Amniotic epithelial cell (primary cell): ENCODE measurements at regions not wholly inside any gene's neighbourhood (a gene's known extent, or its start where the extent isn't known, plus 50 kb on each side); places are given as distances from the start of the nearest gene placed in this dataset.

Source experiments
- DNase-seq: peaks from one replicate; pipeline ENCODE4 v3.0.0-alpha.2; 2010; ENCODE audit warnings: low read depth

DNA sequence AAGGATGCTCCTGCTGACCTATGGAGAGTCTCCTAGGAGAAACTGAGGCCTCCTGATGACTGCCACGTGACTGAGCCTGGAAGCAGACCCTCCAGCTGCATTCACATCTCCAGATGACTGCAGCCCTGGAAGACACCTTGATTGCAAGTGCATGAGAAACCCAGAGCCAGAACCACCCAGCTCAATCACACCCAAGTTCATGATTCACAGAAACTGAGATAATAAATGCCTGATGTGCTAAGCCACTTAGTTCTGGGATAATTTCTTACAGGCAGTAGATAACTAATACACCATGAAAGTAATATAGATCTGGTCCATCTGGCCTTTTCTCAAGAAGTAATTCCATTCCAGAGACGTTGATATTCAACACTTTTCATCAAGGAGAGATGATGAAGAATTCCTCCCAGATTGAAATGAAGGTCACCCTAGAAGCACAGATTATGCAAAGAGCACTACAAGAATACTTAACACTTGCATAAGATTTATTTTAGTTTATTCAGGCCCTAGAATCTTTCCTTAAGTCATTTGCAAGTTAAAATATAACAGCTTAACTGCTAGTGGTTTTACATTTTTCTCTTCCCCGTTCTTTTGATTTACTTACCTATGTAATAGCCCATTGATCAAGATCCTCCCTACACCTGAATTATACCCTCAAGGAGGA lies 208.2 kb upstream of the INHBA start:
- DNase-seq = no peak

DNA sequence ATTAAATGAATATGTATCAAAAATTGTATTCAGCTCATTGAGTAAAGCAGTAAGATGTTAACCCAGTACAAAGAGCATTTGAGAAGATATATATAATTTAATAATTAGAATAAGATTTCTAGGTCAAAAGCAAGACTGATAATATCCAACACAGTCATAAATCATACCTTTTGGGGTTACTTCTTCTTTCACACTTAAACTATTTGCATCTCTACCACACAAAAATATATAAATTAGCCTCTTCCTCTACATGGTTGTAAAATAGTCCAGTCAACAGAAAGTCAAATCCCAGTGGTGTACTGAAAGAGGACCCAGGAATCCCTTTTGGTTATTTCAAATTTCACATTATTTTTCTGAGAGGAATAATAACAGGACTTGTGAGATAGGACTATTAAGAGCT lies 204.6 kb upstream of the INHBA start:
- DNase-seq = no peak

DNA sequence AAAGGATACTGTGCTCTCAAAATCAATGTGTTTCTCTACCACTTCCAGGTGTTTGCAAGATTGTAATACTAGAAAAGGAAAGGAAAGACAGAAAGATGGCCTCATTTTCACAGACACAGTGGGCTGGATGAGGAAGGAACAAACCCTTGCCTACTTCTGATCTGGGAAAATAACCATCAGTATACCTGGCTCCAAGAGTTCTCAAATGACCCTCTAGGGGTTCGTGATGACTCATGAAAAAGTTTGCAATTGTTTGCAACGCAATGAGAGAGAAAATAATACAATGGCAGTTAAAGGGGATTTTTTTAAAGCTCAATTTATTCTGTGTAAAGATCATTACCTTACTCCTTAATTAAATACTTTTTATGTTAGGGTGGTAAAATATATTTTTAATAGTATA lies 197.6 kb upstream of the INHBA start:
- no peak for DNase-seq

- DNase-seq = no peak
These were observed 197.0 kb upstream of the INHBA start for GRCh38 chr7:41899823-41900433.

DNA sequence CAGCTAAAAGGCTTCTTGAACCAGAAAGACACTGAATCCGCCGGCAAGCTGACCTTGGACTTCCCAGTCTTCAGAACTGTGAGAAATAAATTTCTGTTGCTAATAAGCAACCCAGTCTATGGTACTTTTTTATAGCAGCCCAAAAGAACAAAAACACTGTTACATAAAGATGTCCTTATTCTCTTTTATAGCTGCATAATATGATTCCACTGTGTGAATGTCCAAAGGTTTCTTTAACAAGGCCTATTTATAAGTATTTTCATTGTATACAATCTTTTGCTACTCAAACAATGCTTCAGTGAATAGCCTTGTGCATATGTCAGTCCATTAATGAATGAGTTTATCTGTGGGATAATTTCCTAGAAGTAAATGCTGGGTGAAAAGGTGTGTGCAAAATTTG lies 190.8 kb upstream of the INHBA start:
- no peak for DNase-seq

DNA sequence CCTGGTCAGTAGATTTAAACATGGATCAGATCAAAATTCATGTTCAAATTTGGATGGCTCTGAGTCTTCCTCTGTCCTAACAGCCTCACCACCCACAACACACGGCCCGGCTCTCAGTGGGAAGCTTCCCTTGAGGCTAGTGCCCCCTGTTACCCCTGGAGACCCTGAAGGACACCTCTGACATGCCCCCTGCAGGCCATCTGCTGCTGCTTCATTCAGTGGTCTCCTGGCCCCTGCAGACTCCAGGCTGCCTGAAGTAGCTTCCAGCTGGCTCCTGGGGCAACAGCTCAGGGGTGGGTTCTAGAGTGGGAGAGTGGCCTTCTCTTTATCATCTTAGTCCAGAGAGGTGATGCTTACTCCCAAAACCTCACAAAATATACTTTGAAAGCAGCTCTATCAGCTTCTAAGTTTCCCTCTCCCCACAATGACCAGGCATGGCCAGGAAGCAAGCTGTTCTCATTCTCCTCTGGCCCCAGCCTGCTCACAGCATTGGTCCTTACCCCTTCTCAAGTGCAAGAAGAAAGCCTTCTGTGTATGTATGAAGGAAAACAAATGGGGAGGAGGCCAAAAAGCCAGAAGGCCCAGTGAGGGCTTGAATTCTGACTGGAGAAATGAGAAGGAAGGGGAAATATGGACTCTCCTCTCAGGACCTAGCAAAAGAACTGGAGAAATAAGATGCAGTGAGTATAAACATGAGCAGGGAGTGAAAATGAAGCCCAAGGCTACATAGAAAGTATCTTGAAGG lies 189.6 kb upstream of the INHBA start:
- DNase-seq = no peak

- no peak for DNase-seq
These were observed 189.1 kb upstream of the INHBA start for GRCh38 chr7:41891950-41892349.

GRCh38 chr7:41890631-41891274 lies 187.9 kb upstream of the INHBA start:
- no peak for DNase-seq

DNA sequence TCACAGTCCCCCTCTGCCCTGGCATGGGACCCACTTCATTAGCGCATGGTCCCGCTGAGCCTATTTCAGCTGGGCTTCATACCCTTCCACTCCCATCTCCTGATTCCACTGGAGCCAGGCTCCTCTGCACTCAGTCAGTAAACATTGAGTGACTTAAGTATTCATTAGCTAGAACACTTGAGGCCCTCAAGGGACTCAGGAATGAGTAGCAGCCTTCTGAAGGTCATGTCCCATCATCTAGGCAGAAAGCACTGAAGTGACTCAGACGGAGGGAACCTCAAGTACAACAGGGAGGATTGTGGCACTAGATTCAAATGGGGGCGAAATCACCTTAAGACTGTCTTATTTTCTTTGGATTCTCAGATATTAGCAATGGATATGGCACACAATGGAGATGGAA lies 186.6 kb upstream of the INHBA start:
- DNase-seq = no peak

DNA sequence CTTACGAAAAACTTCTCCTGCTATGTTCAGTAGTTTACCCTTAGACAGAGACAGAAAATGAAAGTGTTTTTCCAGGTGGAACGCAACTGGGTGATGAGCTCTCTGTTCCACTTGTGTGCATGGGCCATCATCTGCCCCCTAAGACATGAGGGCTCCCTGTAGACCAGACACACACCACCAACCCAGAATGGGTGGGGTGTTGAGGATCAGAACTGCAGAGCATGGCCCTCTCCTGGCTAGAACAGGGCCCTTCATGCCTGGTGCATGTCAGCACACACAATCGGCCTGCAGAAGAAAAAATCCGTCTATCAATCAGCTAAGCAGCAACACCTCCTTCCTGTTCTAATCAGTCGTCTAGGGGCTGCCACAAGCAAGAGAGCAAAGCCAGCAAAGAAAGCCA lies 186.2 kb upstream of the INHBA start:
- no peak for DNase-seq

- no peak for DNase-seq
These were observed 184.5 kb upstream of the INHBA start for GRCh38 chr7:41887416-41887815.

DNA sequence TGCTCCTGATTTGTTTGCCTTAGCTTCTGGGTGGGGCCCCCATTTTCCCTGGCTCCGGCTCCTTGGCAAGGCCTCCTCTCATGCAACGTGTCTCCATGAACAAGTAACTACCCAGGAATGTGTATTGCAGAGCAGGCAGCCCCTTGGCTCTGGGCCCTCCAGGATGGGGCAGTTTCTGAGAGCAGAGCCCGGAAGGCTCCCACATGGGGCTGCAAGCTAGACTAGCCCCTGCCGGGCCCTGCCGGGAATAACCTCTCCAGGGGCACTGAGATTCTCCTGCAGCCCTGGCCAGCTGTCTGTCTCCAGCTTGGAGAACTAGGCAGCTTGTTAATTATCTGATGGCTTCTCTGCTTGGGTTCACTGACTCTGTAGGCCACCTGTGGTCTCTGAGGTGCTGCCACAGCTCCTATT lies 184.0 kb upstream of the INHBA start:
- DNase-seq = peak; percentile 97

- peak; percentile 88 for DNase-seq
These were observed 183.5 kb upstream of the INHBA start for GRCh38 chr7:41886262-41886900.

DNA sequence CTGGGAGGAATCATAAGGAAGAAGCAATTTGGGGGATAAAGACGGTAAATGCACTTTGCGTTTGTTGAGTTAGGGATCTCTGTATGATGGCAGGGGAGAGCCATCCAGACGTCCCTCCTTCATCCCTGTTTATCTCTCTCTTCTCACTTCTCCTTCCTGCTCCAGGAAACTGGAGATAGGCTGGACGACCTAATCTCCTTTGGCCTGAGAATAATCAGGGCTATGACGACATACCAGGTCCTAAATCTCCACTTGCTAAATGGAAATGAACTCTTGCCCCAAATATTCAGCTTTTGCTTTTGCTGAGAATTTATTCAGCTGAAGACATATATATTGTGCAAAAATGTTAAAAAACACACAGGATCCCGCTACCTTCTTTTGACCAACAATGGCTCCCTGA lies 182.9 kb upstream of the INHBA start:
- peak; percentile 94 for DNase-seq

DNA sequence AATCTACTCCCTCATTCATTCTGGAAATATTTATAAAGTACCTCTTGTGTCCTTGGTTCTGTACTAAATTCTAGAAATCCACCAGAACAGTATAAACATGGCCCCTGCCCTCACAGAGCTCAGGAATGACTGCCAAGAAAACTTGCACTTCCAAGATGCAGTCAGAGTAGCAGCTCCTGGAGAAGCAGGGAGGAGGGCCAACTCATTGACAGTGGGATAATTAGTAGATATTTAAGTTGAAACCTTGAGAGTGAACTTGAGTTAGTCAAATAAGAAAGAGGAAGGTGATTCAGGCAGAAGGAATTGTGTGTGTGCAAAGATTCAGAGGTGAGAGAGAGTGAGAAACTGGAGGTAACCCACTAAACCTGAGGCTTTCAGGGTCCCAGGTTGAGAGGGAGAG lies 182.2 kb upstream of the INHBA start:
- DNase-seq = peak; percentile 70

GRCh38 chr7:41882745-41883420 lies 180.0 kb upstream of the INHBA start:
- no peak for DNase-seq

DNA sequence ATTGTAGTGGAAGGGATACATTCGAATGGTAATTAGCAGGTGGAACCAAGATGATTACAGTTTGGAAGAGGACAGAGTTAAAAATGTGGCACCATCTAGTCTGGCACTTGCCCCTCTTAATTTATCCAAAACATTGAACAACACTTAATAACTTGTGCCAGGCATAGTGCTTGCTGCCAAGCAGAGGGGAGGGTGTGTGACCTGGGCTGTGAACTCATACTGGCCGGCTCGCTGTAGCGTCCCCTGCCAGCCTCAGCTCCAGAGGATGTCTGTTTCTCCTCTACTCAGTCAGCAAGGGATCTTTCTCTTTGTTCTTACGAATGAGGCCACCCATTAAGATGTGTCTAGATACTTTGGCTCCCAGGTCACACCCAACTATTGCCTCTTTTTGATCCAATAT lies 179.4 kb upstream of the INHBA start:
- no peak for DNase-seq

DNA sequence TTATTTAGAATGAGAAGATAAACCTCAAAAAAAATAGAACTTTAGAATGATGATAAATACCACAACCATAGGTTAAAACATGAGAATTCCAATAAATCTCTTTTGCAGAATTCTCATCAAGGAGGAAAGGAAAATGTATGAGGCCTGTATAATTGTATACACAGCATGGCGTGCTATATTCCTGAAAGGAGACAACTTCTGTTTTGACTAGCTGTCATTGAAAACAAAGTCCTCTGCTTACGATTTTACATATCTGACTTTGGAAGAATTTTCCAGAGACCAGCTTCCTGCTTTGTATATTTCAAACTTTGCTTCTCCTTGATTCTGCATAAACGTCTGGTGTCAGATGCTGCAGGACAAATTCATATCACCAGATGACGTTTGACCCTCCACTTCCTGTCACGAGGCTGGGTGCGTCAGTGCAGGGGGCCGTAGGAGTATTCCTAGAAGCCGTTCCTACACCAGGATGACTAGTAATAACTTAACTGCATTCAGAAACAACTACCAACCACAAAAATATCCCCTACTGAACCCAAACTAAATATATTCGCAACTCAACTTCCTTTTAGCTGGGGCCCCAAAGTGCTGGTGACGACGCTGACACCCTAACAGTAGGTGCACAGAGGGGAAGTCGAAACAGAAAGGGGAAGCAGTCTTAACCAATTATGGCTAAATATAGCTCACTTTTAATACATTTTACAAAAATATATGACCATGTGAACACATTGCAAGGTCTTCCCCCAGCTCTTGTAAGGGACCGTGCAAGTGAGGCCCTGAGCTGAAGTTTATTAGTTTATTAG lies 178.6 kb upstream of the INHBA start:
- no peak for DNase-seq

GRCh38 chr7:41880107-41880506 lies 177.2 kb upstream of the INHBA start:
- peak; percentile 99 for DNase-seq

GRCh38 chr7:41879403-41879802 lies 176.5 kb upstream of the INHBA start:
- DNase-seq = peak; percentile 58
